ENCODE measurements at regions not wholly inside any gene's neighbourhood (a gene's known extent, or its start where the extent isn't known, plus 50 kb on each side); places are given as distances from the start of the nearest gene placed in this dataset.

GRCh38 chr3:84223512-84223911 lies 735.3 kb upstream of the CADM2 start:
- no peak overlapping the region for H3K4me3 ChIP-seq (ENCODE audit: low read depth, low read length)
- no peak for TF ChIP-seq CTCF (IDR thresholded peaks at IDR 0.05; ENCODE audit: insufficient read depth, low read length)
- no peak for DNase-seq (ENCODE audit: low read depth)

DNA sequence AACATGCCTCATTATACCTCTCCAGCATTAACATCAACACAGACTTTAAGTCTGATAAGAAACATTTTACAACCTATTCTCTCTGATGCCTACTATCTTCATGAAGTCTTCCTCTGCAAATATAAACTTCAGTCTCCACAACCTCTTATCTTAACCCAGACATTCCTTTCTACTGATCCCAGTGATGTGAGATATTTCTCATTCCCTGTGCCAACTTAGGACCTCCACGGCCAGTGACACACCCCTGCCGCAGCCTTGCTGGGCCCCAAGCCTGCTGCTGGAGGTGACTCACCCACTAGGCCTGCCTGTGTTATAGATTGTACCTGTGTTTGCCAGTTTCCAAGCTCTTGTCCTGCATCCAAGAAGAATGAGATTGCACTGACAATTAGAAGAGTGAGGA lies 734.5 kb upstream of the CADM2 start:
- no peak for TF ChIP-seq CTCF (IDR thresholded peaks at IDR 0.05; ENCODE audit: insufficient read depth, low read length)
- H3K4me3 ChIP-seq (ENCODE audit: low read depth, low read length): no peak overlapping the region
- DNase-seq (ENCODE audit: low read depth): no peak

DNA sequence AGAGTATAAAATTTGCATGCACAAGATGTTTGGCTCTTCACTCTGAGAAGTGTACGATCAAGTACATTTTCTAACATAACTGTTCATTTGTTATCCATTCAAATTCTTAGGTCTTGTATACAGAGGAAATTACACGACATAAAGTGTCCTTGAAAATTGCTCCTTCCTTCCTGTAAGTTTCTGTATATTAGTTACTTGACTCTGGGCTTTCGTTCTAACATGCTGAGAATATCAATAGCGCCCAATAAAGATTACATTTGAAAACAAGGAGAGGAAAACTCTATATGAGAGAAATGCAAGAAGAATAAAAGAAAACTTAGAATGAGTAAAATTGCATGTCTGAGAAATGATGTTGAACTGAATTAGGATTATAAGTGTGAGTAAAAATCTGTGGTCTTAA lies 722.5 kb upstream of the CADM2 start:
- H3K4me3 ChIP-seq (ENCODE audit: low read depth, low read length): no peak overlapping the region
- TF ChIP-seq CTCF (IDR thresholded peaks at IDR 0.05; ENCODE audit: insufficient read depth, low read length): no peak
- no peak for DNase-seq (ENCODE audit: low read depth)

DNA sequence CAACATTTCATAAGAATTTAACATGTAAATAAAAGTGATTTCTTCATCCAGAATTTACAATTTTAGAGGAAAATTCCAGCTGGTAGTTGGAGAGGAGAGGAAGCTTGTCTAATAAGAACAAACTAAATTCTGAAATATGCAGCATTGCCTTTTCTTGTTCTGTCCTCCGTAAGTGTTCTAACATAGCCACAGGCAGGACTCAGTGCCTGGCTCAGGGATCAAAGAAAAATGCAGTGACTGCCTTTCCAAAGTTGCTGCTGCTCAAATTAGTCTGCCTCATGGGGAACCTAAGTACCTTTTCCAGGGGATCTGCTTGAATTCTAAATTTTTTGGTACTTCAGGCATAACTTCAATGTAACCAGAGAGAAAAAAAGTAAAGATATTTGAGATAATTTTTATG lies 713.0 kb upstream of the CADM2 start:
- no peak for TF ChIP-seq CTCF (IDR thresholded peaks at IDR 0.05; ENCODE audit: insufficient read depth, low read length)
- no peak for DNase-seq (ENCODE audit: low read depth)
- no peak overlapping the region for H3K4me3 ChIP-seq (ENCODE audit: low read depth, low read length)

DNA sequence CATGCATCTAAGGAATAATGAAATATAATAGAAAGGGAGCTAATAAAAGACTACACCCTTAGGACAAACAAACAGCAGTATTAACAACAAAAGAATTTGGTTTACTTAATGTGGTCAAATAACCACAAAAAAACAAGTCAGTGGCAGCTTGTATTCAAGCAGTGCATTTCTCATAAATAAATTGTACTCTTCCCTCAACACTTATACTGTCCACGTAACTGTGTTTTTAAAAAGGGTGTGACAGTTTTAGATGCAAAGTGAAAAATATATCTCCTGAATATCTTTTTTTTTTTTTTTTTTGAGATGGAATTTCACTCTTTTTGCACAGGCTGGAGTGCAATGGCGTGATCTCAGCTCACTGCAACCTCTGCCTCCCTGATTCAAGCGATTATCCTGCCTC lies 698.2 kb upstream of the CADM2 start:
- TF ChIP-seq CTCF (IDR thresholded peaks at IDR 0.05; ENCODE audit: insufficient read depth, low read length): no peak
- no peak for DNase-seq (ENCODE audit: low read depth)
- no peak overlapping the region for H3K4me3 ChIP-seq (ENCODE audit: low read depth, low read length)

GRCh38 chr3:84265768-84266167 lies 693.0 kb upstream of the CADM2 start:
- no peak overlapping the region for H3K4me3 ChIP-seq (ENCODE audit: low read depth, low read length)
- DNase-seq (ENCODE audit: low read depth): no peak
- TF ChIP-seq CTCF (IDR thresholded peaks at IDR 0.05; ENCODE audit: insufficient read depth, low read length): no peak

DNA sequence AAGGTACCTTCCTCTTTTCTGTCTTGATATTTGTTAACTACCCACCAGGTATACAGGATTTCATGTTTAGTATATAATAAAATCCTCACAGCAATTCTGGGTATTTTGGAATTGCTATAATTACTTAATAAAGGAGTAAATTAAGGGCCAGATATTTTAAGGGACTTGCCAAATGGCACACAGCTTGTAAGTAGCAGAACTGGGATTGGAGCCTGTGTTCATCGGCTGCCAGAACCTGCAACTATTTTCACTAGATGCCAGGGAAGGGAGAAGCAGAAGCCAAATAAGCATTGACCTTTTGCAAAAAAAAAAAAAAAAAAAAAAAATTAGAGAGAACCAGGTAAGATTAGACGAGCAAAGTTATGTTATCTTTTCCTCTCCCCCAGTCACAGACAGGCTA lies 683.3 kb upstream of the CADM2 start:
- no peak for DNase-seq (ENCODE audit: low read depth)
- no peak for TF ChIP-seq CTCF (IDR thresholded peaks at IDR 0.05; ENCODE audit: insufficient read depth, low read length)

More for the DNA sequence above, 683.3 kb upstream of the CADM2 start:
- H3K4me3 ChIP-seq (ENCODE audit: low read depth, low read length): no peak overlapping the region

Data from fibroblast of the aortic adventitia (primary cell).